Lung (tissue), 11 donors: ENCODE measurements at regions not wholly inside any gene's neighbourhood (a gene's known extent, or its start where the extent isn't known, plus 50 kb on each side); places are given as distances from the start of the nearest gene placed in this dataset.

ENCODE experiments used
- ATAC-seq: fragments of 200-7000 bp; cut with Tn5 transposase; one replicate; pipeline ENCODE4 v1.9.1; 2020; ENCODE audit warnings: moderate number of reproducible peaks; ENCODE audit not compliant: insufficient read depth, low FRiP score
- DNase-seq, 3 donors: peaks; one replicate each; pipeline ENCODE4 v3.0.0-alpha.2; 2013 to 2017
- H3K27ac ChIP-seq, 2 donors: one replicate each; pipeline ENCODE4 v1.5.1; 2013; ENCODE audit warnings: mild to moderate bottlenecking in 2 of 2, moderate library complexity in 2 of 2, control low read depth in 1 of 2, inconsistent platforms in 1 of 2, low read depth in 1 of 2, low read length in 1 of 2
- H3K27me3 ChIP-seq, 3 donors: one replicate each; pipeline ENCODE4 v1.5.1; 2013; ENCODE audit warnings: low read length in 2 of 3; ENCODE audit not compliant: control insufficient read depth in 3 of 3, insufficient read depth in 3 of 3
- H3K36me3 ChIP-seq, 4 donors: one replicate each; pipeline ENCODE4 v1.5.1; 2013; ENCODE audit warnings: low read length in 4 of 4, mild to moderate bottlenecking in 1 of 4, moderate library complexity in 1 of 4; ENCODE audit not compliant: control insufficient read depth in 4 of 4, insufficient read depth in 4 of 4
- H3K4me1 ChIP-seq, 5 donors: one replicate each; pipeline ENCODE4 v1.5.1; 2013; ENCODE audit warnings: low read length in 5 of 5, mild to moderate bottlenecking in 2 of 5, moderate library complexity in 1 of 5; ENCODE audit not compliant: control insufficient read depth in 5 of 5, insufficient read depth in 5 of 5
- H3K4me3 ChIP-seq: one replicate; pipeline ENCODE4 v1.5.1; 2013; ENCODE audit warnings: mild to moderate bottlenecking, control low read depth, moderate library complexity
- H3K9ac ChIP-seq, 2 donors: one replicate each; pipeline ENCODE4 v1.5.1; 2013; ENCODE audit warnings: low read length in 2 of 2, control low read depth in 1 of 2; ENCODE audit not compliant: insufficient read depth in 1 of 2
- H3K9me3 ChIP-seq, 4 donors: one replicate each; pipeline ENCODE4 v1.5.1; 2013; ENCODE audit warnings: low read length in 3 of 4, mild to moderate bottlenecking in 1 of 4, moderate library complexity in 1 of 4; ENCODE audit not compliant: control insufficient read depth in 4 of 4, insufficient read depth in 3 of 4
- WGBS, 2 donors: extraction: QIAGEN DNeasy Blood & Tissue Kit; methylation state at CpG; one replicate each; pipeline ENCODE4 v1.1.7; 2013; 5-methylcytosine and 5-hydroxymethylcytosine counted together
- TF ChIP-seq, protein P1 (sequence below): IDR thresholded peaks from 2 replicates; pipeline ENCODE4 v1.5.1; 2012; ENCODE audit warnings: mild to moderate bottlenecking; ENCODE audit errors: control extremely low read depth, extremely low read depth
- donor health status: control.
- donor health status: control.
- donor health status: Bipolar disorder and iron deficiency.
- donor health status: healthy.
- donor health status: DM: yes; HTN: yes; CAD: no.

GRCh38 chr6:15915508-15916178 lies 213.2 kb upstream of the MYLIP start:
- Histone ChIP-seq H3K27me3 (no peaks in the 10 kb centered on the region), H3K9ac (no peak overlapping the region), H3K4me3 (no peak overlapping the region), H3K27ac (no peak overlapping the region), H3K36me3 (no peaks in the 10 kb centered on the region), H3K9me3 (no peaks in the 10 kb centered on the region), H3K4me1 (peaks cover 0 to 5% (median 0%) of the 10 kb centered on the region in 5 donors)
- DNase-seq (no peak), ATAC-seq (no peak)
- 95% methylated on average over 8 of the region's 8 CpGs for WGBS, 2 donors
- TF ChIP-seq, protein P1, sequence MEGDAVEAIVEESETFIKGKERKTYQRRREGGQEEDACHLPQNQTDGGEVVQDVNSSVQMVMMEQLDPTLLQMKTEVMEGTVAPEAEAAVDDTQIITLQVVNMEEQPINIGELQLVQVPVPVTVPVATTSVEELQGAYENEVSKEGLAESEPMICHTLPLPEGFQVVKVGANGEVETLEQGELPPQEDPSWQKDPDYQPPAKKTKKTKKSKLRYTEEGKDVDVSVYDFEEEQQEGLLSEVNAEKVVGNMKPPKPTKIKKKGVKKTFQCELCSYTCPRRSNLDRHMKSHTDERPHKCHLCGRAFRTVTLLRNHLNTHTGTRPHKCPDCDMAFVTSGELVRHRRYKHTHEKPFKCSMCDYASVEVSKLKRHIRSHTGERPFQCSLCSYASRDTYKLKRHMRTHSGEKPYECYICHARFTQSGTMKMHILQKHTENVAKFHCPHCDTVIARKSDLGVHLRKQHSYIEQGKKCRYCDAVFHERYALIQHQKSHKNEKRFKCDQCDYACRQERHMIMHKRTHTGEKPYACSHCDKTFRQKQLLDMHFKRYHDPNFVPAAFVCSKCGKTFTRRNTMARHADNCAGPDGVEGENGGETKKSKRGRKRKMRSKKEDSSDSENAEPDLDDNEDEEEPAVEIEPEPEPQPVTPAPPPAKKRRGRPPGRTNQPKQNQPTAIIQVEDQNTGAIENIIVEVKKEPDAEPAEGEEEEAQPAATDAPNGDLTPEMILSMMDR, result no peak

DNA sequence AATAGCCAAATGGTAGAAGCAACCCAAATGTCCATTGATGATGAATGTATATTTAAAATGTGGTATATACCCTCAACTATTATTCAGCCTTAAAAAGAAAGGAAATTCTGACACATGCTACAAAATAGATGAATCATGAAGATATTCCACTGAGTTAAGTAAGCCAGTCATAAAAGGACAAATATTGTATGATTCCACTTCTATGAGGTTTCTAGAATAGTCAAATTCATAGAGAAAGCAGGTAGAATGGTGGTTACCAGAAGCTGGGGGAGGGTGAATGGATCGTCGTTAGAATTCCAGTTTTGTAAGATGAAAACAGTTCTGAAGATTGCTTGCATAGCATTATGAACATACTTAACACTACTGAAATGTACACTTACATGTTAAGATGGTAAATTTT lies 214.3 kb upstream of the MYLIP start:
- DNase-seq (no peak), ATAC-seq (no peak)
- H3K4me1 ChIP-seq, result peaks cover 0 to 5% (median 0%) of the 10 kb centered on the region in 5 donors
- WGBS, 2 donors, result 79 to 90% methylated on average over 2 of the region's 2 CpGs
- no peaks in the 10 kb centered on the region for H3K36me3 ChIP-seq
- H3K27ac ChIP-seq, result no peak overlapping the region
- TF ChIP-seq, protein P1, result no peak
- no peak overlapping the region for H3K9ac ChIP-seq
- no peak overlapping the region for H3K4me3 ChIP-seq
- no peaks in the 10 kb centered on the region for H3K27me3 ChIP-seq
- H3K9me3 ChIP-seq, result no peaks in the 10 kb centered on the region

GRCh38 chr6:15913573-15913972 lies 215.3 kb upstream of the MYLIP start:
- no peak overlapping the region for H3K27ac ChIP-seq
- no peaks in the 10 kb centered on the region for H3K36me3 ChIP-seq
- no peaks in the 10 kb centered on the region for H3K27me3 ChIP-seq
- DNase-seq (no peak), ATAC-seq (no peak)
- H3K9ac ChIP-seq, result no peak overlapping the region
- WGBS, 2 donors, result 97 to 100% methylated on average over 2 of the region's 2 CpGs
- H3K9me3 ChIP-seq, result no peaks in the 10 kb centered on the region
- H3K4me3 ChIP-seq, result no peak overlapping the region
- H3K4me1 ChIP-seq, result peaks cover 0 to 5% (median 0%) of the 10 kb centered on the region in 5 donors
- TF ChIP-seq, protein P1, result no peak
